ENCODE measurements at regions not wholly inside any gene's neighbourhood (a gene's known extent, or its start where the extent isn't known, plus 50 kb on each side); places are given as distances from the start of the nearest gene placed in this dataset.

DNA sequence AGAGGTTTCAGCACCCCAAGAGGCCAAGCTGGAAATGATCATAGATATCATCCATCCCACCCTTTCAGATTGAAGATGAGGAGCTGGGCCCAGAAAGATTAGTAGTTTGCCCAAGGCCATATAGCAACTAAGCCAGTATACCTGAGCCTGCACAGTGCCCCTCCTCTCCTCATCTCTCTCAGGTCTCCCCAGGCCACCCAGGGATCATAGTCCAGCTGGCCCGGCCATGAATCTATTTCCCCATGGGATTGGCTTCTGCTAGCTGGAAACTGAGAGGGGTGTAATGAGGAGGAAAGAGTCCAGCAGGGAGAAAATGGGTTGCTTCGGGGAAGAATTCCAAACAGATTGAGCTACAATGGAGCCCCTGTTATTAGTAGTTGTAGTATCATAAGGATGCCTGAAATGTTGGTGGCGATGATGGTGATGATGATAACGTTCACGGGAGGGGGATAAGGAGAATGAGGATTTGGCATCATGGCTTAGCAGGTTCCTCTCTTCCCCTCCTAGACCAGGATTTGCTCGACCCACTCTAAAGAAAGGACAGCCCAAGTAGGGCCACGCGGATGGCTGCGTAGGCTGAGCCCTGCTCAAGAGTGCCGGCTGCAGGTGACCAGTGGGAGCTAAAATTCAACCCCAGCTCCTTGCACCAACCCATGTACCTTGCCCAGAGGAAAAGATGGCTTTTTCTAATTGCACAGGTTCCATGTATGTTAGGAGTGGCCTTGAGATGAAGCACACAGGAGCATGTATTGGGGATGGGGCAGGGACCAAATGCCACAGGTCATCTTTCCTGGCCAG lies 117.8 kb upstream of the PJA1 start:
- no peaks in the 10 kb centered on the region for H3K36me3 Mint-ChIP-seq (ENCODE audit: unreplicated experiment)
- H3K27ac Mint-ChIP-seq (ENCODE audit: unreplicated experiment): no peak overlapping the region
- H3K9me3 Mint-ChIP-seq (ENCODE audit: unreplicated experiment): no peaks in the 10 kb centered on the region
- TF ChIP-seq CTCF (IDR thresholded peaks at IDR 0.05): no peak
- no peaks in the 10 kb centered on the region for H3K4me1 Mint-ChIP-seq (ENCODE audit: unreplicated experiment)
- no peak overlapping the region for H3K4me3 Mint-ChIP-seq (ENCODE audit: unreplicated experiment)
- DNase-seq (ENCODE audit: extremely low spot score, unreplicated experiment): no peak
- H3K27me3 Mint-ChIP-seq (ENCODE audit: unreplicated experiment): no peaks in the 10 kb centered on the region

DNA sequence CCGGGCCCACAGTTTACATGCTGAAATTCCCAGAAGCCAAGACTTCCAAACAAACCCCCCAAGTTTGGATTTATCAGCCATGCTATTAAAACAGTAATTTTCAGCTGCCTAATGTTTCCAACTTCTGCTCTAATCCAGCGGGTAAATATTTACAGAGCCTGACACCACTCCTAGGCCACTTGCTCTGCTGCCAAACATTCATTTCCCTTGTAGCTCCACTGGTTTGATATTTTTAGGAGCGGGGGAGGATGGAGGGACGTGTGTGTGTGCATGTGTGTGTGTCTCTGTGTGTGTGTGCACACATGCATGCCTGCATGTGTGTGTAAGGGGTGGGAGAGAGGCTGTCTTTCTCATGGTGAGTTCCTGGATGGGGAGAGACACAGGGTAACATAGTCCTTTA lies 115.7 kb upstream of the PJA1 start:
- Mint-ChIP-seq H3K27ac (ENCODE audit: unreplicated experiment) (no peak overlapping the region), H3K9me3 (ENCODE audit: unreplicated experiment) (no peaks in the 10 kb centered on the region), H3K36me3 (ENCODE audit: unreplicated experiment) (no peaks in the 10 kb centered on the region), H3K4me1 (ENCODE audit: unreplicated experiment) (no peaks in the 10 kb centered on the region), H3K27me3 (ENCODE audit: unreplicated experiment) (peaks cover under 1% of the 10 kb centered on the region), H3K4me3 (ENCODE audit: unreplicated experiment) (no peak overlapping the region)
- DNase-seq (ENCODE audit: extremely low spot score, unreplicated experiment): no peak
- TF ChIP-seq CTCF (IDR thresholded peaks at IDR 0.05): no peak

- no peaks in the 10 kb centered on the region for H3K9me3 Mint-ChIP-seq (ENCODE audit: unreplicated experiment)
- H3K4me1 Mint-ChIP-seq (ENCODE audit: unreplicated experiment): no peaks in the 10 kb centered on the region
- peaks cover 3% of the 10 kb centered on the region for H3K27me3 Mint-ChIP-seq (ENCODE audit: unreplicated experiment)
- H3K36me3 Mint-ChIP-seq (ENCODE audit: unreplicated experiment): no peaks in the 10 kb centered on the region
- H3K4me3 Mint-ChIP-seq (ENCODE audit: unreplicated experiment): no peak overlapping the region
- no peak overlapping the region for H3K27ac Mint-ChIP-seq (ENCODE audit: unreplicated experiment)
- DNase-seq (ENCODE audit: extremely low spot score, unreplicated experiment): no peak
- no peak for TF ChIP-seq CTCF (IDR thresholded peaks at IDR 0.05)
Observed at GRCh38 chrX:69279234-69279633, 114.0 kb upstream of the PJA1 start.

GRCh38 chrX:69278031-69278687 lies 112.9 kb upstream of the PJA1 start:
- DNase-seq (ENCODE audit: extremely low spot score, unreplicated experiment): no peak
- Mint-ChIP-seq H3K27ac (ENCODE audit: unreplicated experiment) (no peak overlapping the region), H3K36me3 (ENCODE audit: unreplicated experiment) (no peaks in the 10 kb centered on the region), H3K4me3 (ENCODE audit: unreplicated experiment) (no peak overlapping the region), H3K27me3 (ENCODE audit: unreplicated experiment) (peaks cover 3% of the 10 kb centered on the region), H3K9me3 (ENCODE audit: unreplicated experiment) (no peaks in the 10 kb centered on the region), H3K4me1 (ENCODE audit: unreplicated experiment) (no peaks in the 10 kb centered on the region)
- no peak for TF ChIP-seq CTCF (IDR thresholded peaks at IDR 0.05)

GRCh38 chrX:69277369-69277990 lies 112.2 kb upstream of the PJA1 start:
- TF ChIP-seq CTCF (IDR thresholded peaks at IDR 0.05): no peak
- no peak overlapping the region for H3K27ac Mint-ChIP-seq (ENCODE audit: unreplicated experiment)
- H3K4me3 Mint-ChIP-seq (ENCODE audit: unreplicated experiment): no peak overlapping the region
- no peaks in the 10 kb centered on the region for H3K4me1 Mint-ChIP-seq (ENCODE audit: unreplicated experiment)
- DNase-seq (ENCODE audit: extremely low spot score, unreplicated experiment): no peak
- H3K36me3 Mint-ChIP-seq (ENCODE audit: unreplicated experiment): no peaks in the 10 kb centered on the region
- H3K9me3 Mint-ChIP-seq (ENCODE audit: unreplicated experiment): no peaks in the 10 kb centered on the region
- H3K27me3 Mint-ChIP-seq (ENCODE audit: unreplicated experiment): peaks cover 3% of the 10 kb centered on the region
